Activated naive CD4-positive, alpha-beta T cell treated with anti-CD3 and anti-CD28 coated beads for 36 hours (primary cell): ENCODE measurements at regions not wholly inside any gene's neighbourhood (a gene's known extent, or its start where the extent isn't known, plus 50 kb on each side); places are given as distances from the start of the nearest gene placed in this dataset.

Experiments
- CTCF ChIA-PET: fragments of 350-600 bp; sonication (Branson Sonifier 250); formaldehyde crosslinking; loops from one replicate; lab custom pipeline; 2021; ENCODE audit warnings: antibody characterized with exemption; lab: Charles Lee
- DNase-seq: peaks from one replicate; pipeline ENCODE4 v3.0.0-alpha.2; 2020
- H3K27ac Mint-ChIP-seq: one replicate; pipeline ENCODE4 v1.8.0; 2021; ENCODE audit warnings: mild to moderate bottlenecking, mixed read lengths
- H3K27me3 Mint-ChIP-seq: one replicate; pipeline ENCODE4 v1.8.0; 2021; ENCODE audit warnings: low read depth, mixed read lengths
- H3K36me3 Mint-ChIP-seq: one replicate; pipeline ENCODE4 v1.8.0; 2021; ENCODE audit warnings: low read depth, mixed read lengths
- H3K4me1 Mint-ChIP-seq: one replicate; pipeline ENCODE4 v1.8.0; 2021; ENCODE audit warnings: low read depth, mixed read lengths
- H3K4me3 Mint-ChIP-seq: one replicate; pipeline ENCODE4 v1.8.0; 2021; ENCODE audit warnings: mild to moderate bottlenecking, moderate library complexity, mixed read lengths
- H3K9me3 Mint-ChIP-seq: one replicate; pipeline ENCODE4 v1.8.0; 2021; ENCODE audit warnings: mixed read lengths
- intact Hi-C: fragments of 100-400 bp; cut with micrococcal nuclease; formaldehyde crosslinking; loops from one replicate; pipeline ENCODE4 v1.15.1; 2023

GRCh38 chr5:142506046-142506445 lies 179.8 kb downstream of the FGF1 start:
- H3K4me1 Mint-ChIP-seq: peaks cover 51% of the 10 kb centered on the region
- DNase-seq: peak; percentile 34
- intact Hi-C loops: loop anchor here (1.0 kb wide), 1 partner anchor 34 kb away; no protein-coding TSS in a partner anchor
- no peaks in the 10 kb centered on the region for H3K36me3 Mint-ChIP-seq
- no peak overlapping the region for H3K27ac Mint-ChIP-seq
- CTCF ChIA-PET: interaction anchor here (0.7 kb wide), 1 partner anchor 354 kb away, joined by 4 read pairs; no protein-coding TSS in a partner anchor
- no peaks in the 10 kb centered on the region for H3K9me3 Mint-ChIP-seq
- H3K4me3 Mint-ChIP-seq: no peak overlapping the region
- no peaks in the 10 kb centered on the region for H3K27me3 Mint-ChIP-seq

DNA sequence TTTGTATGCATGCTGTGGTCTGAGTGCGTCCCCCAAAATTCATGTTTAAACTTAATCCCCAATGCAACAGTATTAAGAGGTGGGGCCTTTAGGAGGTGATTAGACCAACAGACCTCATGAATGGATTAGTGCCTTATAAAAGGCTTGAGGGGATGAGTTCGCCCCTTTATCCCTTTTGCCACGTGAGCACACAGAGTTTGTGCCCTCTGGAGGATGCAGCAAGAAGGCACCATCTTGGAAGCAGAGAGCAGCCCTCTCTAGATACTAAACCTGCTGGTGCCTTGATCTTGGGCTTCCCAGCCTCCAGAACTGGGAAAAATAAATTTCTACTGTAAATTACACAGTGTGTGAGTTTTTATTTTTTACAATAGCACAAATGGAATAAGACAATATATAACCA lies 177.1 kb upstream of the SPRY4 start:
- no peaks in the 10 kb centered on the region for H3K36me3 Mint-ChIP-seq
- peaks cover 29% of the 10 kb centered on the region for H3K4me1 Mint-ChIP-seq
- no peak overlapping the region for H3K4me3 Mint-ChIP-seq
- intact Hi-C loops: no loop called here
- CTCF ChIA-PET: no interaction called here
- H3K9me3 Mint-ChIP-seq: no peaks in the 10 kb centered on the region
- DNase-seq: no peak
- H3K27me3 Mint-ChIP-seq: no peaks in the 10 kb centered on the region
- no peak overlapping the region for H3K27ac Mint-ChIP-seq

DNA sequence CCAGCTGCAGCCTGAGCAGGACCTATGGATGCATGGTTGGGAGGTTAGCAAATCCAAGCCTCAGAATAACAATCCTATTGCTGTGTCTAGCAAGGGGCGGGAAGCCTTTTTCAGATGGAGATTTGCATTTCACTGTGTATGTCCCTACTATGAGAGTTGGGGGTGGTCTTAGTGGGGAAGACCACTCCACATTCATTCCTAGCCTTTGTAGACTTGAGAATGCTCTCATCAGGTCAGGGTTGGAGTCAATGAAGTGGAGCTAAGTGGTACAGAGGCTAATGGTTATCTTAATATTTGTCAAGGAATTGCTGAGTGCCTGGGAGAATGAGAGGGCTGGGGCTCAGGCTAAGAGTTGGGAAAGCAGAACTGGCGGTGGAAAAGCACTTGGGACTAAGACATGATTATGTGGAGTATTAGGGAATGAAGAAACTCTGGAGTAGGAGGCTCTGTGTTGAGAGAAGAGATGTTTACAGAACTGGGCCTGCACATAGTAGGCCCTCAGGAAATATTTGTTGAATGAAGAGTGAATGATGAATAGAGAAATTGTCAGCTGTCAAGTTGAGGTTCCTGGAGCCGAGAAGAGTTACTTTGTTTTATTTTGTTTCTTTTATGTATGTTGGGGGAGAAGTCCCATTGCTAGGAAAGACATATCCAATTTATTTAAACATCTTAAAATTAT lies 175.5 kb upstream of the SPRY4 start:
- Mint-ChIP-seq H3K4me1 (peaks cover 13% of the 10 kb centered on the region), H3K36me3 (no peaks in the 10 kb centered on the region), H3K4me3 (no peak overlapping the region), H3K27me3 (no peaks in the 10 kb centered on the region), H3K9me3 (no peaks in the 10 kb centered on the region), H3K27ac (no peak overlapping the region)
- DNase-seq: no peak
- CTCF ChIA-PET: no interaction called here
- intact Hi-C loops: no loop called here

DNA sequence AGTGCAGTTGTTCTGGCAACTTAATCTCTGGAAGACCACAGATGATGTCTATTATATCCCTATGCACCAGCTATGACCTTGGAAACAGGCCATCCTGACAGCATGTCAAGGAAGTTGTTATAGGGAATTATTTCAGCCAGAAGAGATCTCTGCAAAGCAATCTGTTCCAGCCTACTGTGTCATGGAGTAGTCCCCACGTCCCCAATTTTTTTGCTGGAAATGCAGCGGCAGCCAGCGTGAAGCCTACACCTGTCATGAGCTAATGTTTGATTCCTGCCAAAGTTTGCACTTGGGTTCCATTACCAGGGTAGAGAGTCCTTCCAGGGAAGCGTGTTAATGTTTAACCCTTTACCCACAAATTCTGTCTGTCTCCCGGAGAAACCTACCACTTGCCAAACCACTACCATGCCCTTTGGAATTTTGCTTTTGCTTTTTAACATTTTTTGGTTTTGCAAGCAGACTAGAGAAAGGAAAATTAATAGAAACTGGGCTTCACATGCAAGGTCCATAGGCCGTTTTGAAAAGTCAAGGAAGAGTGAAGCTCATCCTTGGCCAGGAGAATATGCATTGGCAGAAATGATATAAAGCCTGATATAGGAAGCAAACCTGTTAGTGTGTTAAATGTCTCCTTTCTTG lies 174.9 kb upstream of the SPRY4 start:
- H3K27ac Mint-ChIP-seq: no peak overlapping the region
- H3K4me1 Mint-ChIP-seq: peaks cover 12% of the 10 kb centered on the region
- H3K4me3 Mint-ChIP-seq: no peak overlapping the region
- H3K9me3 Mint-ChIP-seq: no peaks in the 10 kb centered on the region
- intact Hi-C loops: no loop called here
- H3K36me3 Mint-ChIP-seq: no peaks in the 10 kb centered on the region
- H3K27me3 Mint-ChIP-seq: no peaks in the 10 kb centered on the region
- CTCF ChIA-PET: no interaction called here
- DNase-seq: no peak

DNA sequence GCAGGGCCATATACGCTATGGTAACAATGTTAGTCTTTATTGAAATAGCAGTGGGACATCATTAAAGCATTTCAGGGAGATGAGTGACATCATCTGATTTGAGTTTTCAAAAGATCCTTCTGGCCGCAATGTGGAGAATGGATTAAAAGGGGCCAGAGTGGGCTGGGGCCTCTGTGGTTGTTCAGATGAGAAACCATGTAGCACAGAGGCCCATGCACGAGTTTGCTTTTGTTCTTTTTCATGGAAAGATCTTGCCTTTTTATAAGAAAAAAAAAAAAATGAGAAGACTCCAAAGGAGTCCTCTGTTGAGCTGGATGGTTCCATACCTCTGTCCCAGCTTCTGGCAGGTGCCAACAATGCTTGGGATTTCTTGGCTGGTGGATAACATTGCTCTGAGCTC lies 173.5 kb upstream of the SPRY4 start:
- DNase-seq: no peak
- H3K36me3 Mint-ChIP-seq: no peaks in the 10 kb centered on the region
- CTCF ChIA-PET: interaction anchor here (0.6 kb wide), 1 partner anchor 34 kb away, joined by 4 read pairs; no protein-coding TSS in a partner anchor
- intact Hi-C loops: no loop called here
- no peaks in the 10 kb centered on the region for H3K9me3 Mint-ChIP-seq
- H3K4me3 Mint-ChIP-seq: no peak overlapping the region
- no peak overlapping the region for H3K27ac Mint-ChIP-seq
- H3K27me3 Mint-ChIP-seq: no peaks in the 10 kb centered on the region
- no peaks in the 10 kb centered on the region for H3K4me1 Mint-ChIP-seq

GRCh38 chr5:142495531-142495930 lies 170.7 kb upstream of the SPRY4 start:
- intact Hi-C loops: no loop called here
- no peak for DNase-seq
- H3K27ac Mint-ChIP-seq: no peak overlapping the region
- H3K9me3 Mint-ChIP-seq: no peaks in the 10 kb centered on the region
- CTCF ChIA-PET: no interaction called here
- H3K36me3 Mint-ChIP-seq: no peaks in the 10 kb centered on the region
- no peaks in the 10 kb centered on the region for H3K27me3 Mint-ChIP-seq
- no peaks in the 10 kb centered on the region for H3K4me1 Mint-ChIP-seq
- H3K4me3 Mint-ChIP-seq: no peak overlapping the region

DNA sequence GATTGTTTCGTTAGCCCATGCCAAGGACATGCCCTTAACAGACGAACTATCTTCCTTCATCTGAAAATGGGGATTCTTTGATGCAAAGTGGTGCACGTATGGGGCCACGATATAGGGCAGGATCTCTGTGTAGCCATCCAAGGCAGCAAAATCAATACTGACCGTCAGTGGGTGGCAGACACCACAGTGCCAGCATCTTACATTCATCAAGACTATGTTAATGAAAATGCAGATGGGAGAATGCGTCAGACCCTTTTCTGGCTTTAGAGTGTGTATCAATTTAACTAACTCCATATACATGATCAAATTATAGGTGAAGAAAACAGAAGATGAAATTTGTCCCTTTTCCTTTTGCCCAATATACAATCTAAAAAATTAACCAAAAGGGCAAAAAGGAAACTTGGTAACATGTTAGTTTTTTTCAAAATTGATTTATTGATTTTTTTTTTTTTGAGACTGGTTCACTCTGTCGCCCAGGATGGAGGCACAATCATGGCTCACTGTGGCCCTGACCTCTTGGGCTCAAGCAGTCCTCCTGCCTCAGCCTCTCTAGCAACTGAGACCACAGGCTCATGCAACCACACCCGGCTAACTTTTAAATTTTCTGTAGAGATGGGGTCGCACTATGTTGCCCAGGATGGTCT lies 169.2 kb upstream of the SPRY4 start:
- intact Hi-C loops: no loop called here
- Mint-ChIP-seq H3K27me3 (no peaks in the 10 kb centered on the region), H3K27ac (no peak overlapping the region), H3K4me3 (no peak overlapping the region), H3K4me1 (no peaks in the 10 kb centered on the region), H3K36me3 (no peaks in the 10 kb centered on the region), H3K9me3 (no peaks in the 10 kb centered on the region)
- no peak for DNase-seq
- CTCF ChIA-PET: interaction anchor here (0.7 to 0.8 kb wide), 2 partner anchors 20 to 79 kb away, joined by 3 read pairs; no protein-coding TSS in a partner anchor

- no peaks in the 10 kb centered on the region for H3K36me3 Mint-ChIP-seq
- DNase-seq: no peak
- H3K4me1 Mint-ChIP-seq: no peaks in the 10 kb centered on the region
- H3K9me3 Mint-ChIP-seq: no peaks in the 10 kb centered on the region
- no peak overlapping the region for H3K27ac Mint-ChIP-seq
- H3K4me3 Mint-ChIP-seq: no peak overlapping the region
- no peaks in the 10 kb centered on the region for H3K27me3 Mint-ChIP-seq
- CTCF ChIA-PET: interaction anchor here (0.6 kb wide), 1 partner anchor 259 kb away, joined by 3 read pairs; no protein-coding TSS in a partner anchor
- intact Hi-C loops: no loop called here
These were observed 168.0 kb upstream of the SPRY4 start for GRCh38 chr5:142492781-142493281.

DNA sequence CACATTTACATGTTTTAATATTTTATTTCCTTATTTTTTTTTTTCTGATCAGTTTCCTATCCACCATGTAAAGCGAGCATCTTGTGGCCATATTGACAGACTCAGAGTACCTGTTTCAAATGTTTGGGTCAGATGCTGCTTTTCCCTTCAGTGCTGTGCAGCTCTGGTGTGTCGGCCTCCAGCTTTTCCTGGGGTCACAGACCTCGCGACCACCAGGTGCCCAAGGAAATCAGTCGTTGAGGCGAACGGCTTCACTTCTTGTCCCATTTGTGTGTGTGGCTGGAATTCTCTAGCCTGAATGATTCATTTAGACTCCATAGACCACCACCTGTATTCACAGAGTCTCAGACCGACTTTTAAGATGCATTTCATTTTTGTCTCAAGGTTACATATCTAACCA lies 166.9 kb upstream of the SPRY4 start:
- Mint-ChIP-seq H3K36me3 (no peaks in the 10 kb centered on the region), H3K27me3 (no peaks in the 10 kb centered on the region), H3K9me3 (no peaks in the 10 kb centered on the region), H3K4me3 (no peak overlapping the region), H3K27ac (no peak overlapping the region), H3K4me1 (no peaks in the 10 kb centered on the region)
- DNase-seq: no peak
- intact Hi-C loops: no loop called here
- CTCF ChIA-PET: interaction anchor here (0.7 kb wide), 2 partner anchors 18 kb away, joined by 3 to 4 read pairs; no protein-coding TSS in a partner anchor

DNA sequence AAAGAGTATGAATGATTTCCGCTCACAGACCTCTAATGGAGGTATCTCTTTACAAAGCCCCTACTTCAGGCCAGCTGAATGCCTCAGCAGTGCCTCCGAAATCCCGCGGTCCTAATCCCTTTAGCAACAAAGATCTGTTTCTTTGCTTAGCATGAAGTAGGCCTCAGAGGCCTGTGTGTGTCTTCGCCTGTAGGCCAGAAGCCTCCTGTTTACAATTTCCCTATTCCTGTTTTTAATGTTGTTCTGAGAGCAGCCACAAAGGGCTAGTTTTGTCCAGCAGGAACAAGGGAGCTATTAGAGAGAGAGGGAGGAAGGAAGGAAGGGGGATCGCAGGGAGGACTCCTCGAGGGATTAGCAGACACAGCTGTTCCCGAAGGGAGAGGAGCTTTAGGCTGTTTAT lies 166.4 kb upstream of the SPRY4 start:
- Mint-ChIP-seq H3K9me3 (no peaks in the 10 kb centered on the region), H3K4me1 (no peaks in the 10 kb centered on the region), H3K27ac (no peak overlapping the region), H3K27me3 (no peaks in the 10 kb centered on the region), H3K4me3 (no peak overlapping the region), H3K36me3 (no peaks in the 10 kb centered on the region)
- CTCF ChIA-PET: interaction anchor here (0.7 kb wide), 2 partner anchors 18 to 19 kb away, joined by 3 to 4 read pairs; no protein-coding TSS in a partner anchor
- intact Hi-C loops: no loop called here
- DNase-seq: no peak

- Mint-ChIP-seq H3K4me3 (no peak overlapping the region), H3K27me3 (no peaks in the 10 kb centered on the region), H3K9me3 (peaks cover 16% of the 10 kb centered on the region), H3K36me3 (peaks cover 4% of the 10 kb centered on the region), H3K27ac (no peak overlapping the region), H3K4me1 (peaks cover 1% of the 10 kb centered on the region)
- no peak for DNase-seq
- CTCF ChIA-PET: no interaction called here
- intact Hi-C loops: no loop called here
These were observed 161.8 kb upstream of the SPRY4 start for GRCh38 chr5:142486581-142486980.

DNA sequence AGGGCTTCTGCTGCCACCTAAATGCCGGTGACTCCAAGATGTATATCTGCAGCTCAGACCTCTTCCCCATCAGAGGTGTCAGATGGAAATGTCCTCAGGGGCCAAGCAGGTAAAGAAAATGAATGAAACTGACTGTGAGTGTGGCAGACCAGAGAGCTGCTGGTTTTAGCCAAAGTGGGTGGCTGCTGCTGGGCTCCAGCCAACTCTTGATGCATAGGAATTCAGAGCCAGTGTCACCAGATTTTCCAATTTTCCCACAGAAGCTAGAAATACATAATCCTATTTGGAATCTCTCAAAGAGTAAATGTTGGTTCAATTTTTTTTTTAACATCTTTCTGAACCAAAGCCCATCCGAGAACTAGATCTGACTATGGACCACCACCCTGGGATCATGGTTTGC lies 161.2 kb upstream of the SPRY4 start:
- intact Hi-C loops: no loop called here
- no peak overlapping the region for H3K4me3 Mint-ChIP-seq
- peaks cover 4% of the 10 kb centered on the region for H3K4me1 Mint-ChIP-seq
- no peak for DNase-seq
- H3K9me3 Mint-ChIP-seq: peaks cover 16% of the 10 kb centered on the region
- CTCF ChIA-PET: no interaction called here
- peaks cover 4% of the 10 kb centered on the region for H3K36me3 Mint-ChIP-seq
- no peak overlapping the region for H3K27ac Mint-ChIP-seq
- no peaks in the 10 kb centered on the region for H3K27me3 Mint-ChIP-seq
